T1000 (cell line): ENCODE measurements at regions not wholly inside any gene's neighbourhood (a gene's known extent, or its start where the extent isn't known, plus 50 kb on each side); places are given as distances from the start of the nearest gene placed in this dataset.

Experiments
- DNase-seq: peaks from one replicate; lab custom pipeline; 2025; ENCODE audit warnings: mixed read lengths; lab: John Stamatoyannopoulos, UW

GRCh38 chr2:45068571-45069140 lies 59.4 kb upstream of the SIX2 start:
- DNase-seq = no peak

- DNase-seq = no peak
Observed at GRCh38 chr2:45067859-45068570, 58.8 kb upstream of the SIX2 start.
